Peyer's patch (tissue), 4 donors: ENCODE measurements at regions not wholly inside any gene's neighbourhood (a gene's known extent, or its start where the extent isn't known, plus 50 kb on each side); places are given as distances from the start of the nearest gene placed in this dataset.

Experiments
- CTCF ChIP-seq, 6 experiments: fragments of 450-650 bp in 4 of 6; fragments of 200-600 bp in 2 of 6; sonication (generic) in 1 of 6; IDR thresholded peaks; one replicate each; pipeline ENCODE4 v1.5.1; 2017 to 2019; ENCODE audit warnings: antibody characterized with exemption in 6 of 6, mild to moderate bottlenecking in 3 of 6, moderate library complexity in 1 of 6
- POLR2A ChIP-seq, 2 donors: fragments of 450-650 bp; IDR thresholded peaks; one replicate each; pipeline ENCODE4 v1.5.1; 2017; ENCODE audit warnings: antibody characterized with exemption in 2 of 2, mild to moderate bottlenecking in 2 of 2, moderate library complexity in 2 of 2

GRCh38 chr4:3660086-3660927 is 105.9 kb upstream of the ADRA2C start:
- no peak for TF ChIP-seq CTCF (IDR thresholded peaks at IDR 0.05)
- no peak for TF ChIP-seq POLR2A (IDR thresholded peaks at IDR 0.05)
